HCT116 (cell line): ENCODE measurements at regions not wholly inside any gene's neighbourhood (a gene's known extent, or its start where the extent isn't known, plus 50 kb on each side); places are given as distances from the start of the nearest gene placed in this dataset.

ENCODE experiments used
- CEBPB ChIP-seq: IDR thresholded peaks from 2 replicates; pipeline ENCODE4 v1.6.1; 2012; ENCODE audit warnings: low read depth
- EGR1 ChIP-seq: IDR thresholded peaks from 2 replicates; pipeline ENCODE4 v1.6.1; 2012; ENCODE audit warnings: low read depth
- EZH2 ChIP-seq: fragments of 200-600 bp; sonication (generic); IDR thresholded peaks from 2 replicates; pipeline ENCODE4 v1.6.1; 2017; ENCODE audit warnings: antibody characterized with exemption, mixed run types
- RAD21 ChIP-seq: IDR thresholded peaks from 2 replicates; pipeline ENCODE4 v1.6.1; 2012; ENCODE audit warnings: low read depth, mild to moderate bottlenecking
- TF ChIP-seq, protein P1 (sequence below), 3 experiments: fragments of 200-600 bp in 1 of 3; sonication (generic) in 1 of 3; IDR thresholded peaks in 2 of 3; conservative IDR thresholded peaks in 1 of 3; 2 replicates each; pipeline ENCODE4 v1.5.1; 2012 to 2017; ENCODE audit warnings: low read depth in 2 of 3, low read length in 2 of 3, antibody characterized with exemption in 1 of 3, borderline replicate concordance in 1 of 3, control low read depth in 1 of 3, mild to moderate bottlenecking in 1 of 3, mixed read lengths in 1 of 3, mixed run types in 1 of 3, moderate library complexity in 1 of 3; ENCODE audit not compliant: insufficient read depth in 1 of 3

DNA sequence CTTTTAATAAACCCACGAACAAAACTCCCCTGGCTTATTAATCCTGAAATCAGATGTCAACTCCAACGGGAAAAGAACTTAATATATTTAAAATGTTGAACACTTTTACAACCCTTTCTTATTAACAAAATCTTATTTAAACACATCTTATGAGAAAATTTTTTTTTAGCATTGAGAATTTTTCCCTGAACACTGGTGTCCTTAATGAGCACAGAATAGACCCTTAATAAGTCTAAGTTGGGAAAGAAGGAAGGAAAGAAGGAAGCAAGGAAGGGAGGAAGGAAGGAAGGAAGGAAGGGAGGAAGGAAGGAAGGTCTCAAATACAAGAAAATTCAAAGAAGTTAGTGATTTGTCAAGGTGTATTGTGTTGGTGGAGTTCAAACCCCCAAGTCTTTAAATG is 129.2 kb upstream of the COL1A2 start:
- TF ChIP-seq, protein P1, sequence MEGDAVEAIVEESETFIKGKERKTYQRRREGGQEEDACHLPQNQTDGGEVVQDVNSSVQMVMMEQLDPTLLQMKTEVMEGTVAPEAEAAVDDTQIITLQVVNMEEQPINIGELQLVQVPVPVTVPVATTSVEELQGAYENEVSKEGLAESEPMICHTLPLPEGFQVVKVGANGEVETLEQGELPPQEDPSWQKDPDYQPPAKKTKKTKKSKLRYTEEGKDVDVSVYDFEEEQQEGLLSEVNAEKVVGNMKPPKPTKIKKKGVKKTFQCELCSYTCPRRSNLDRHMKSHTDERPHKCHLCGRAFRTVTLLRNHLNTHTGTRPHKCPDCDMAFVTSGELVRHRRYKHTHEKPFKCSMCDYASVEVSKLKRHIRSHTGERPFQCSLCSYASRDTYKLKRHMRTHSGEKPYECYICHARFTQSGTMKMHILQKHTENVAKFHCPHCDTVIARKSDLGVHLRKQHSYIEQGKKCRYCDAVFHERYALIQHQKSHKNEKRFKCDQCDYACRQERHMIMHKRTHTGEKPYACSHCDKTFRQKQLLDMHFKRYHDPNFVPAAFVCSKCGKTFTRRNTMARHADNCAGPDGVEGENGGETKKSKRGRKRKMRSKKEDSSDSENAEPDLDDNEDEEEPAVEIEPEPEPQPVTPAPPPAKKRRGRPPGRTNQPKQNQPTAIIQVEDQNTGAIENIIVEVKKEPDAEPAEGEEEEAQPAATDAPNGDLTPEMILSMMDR (IDR thresholded peaks at IDR 0.05 in 2 of 3, conservative IDR thresholded peaks at IDR 0.05 in 1 of 3; ENCODE audit: borderline replicate concordance in 1 of 3, insufficient read depth in 1 of 3, low read depth in 2 of 3, low read length in 2 of 3), result no peak
- no peak for TF ChIP-seq RAD21
- no peak for TF ChIP-seq EZH2
- TF ChIP-seq CEBPB, result no peak
- TF ChIP-seq EGR1, result no peak
